Activated CD8-positive, alpha-beta memory T cell treated with anti-CD3 and anti-CD28 coated beads for 36 hours (primary cell): ENCODE measurements at regions not wholly inside any gene's neighbourhood (a gene's known extent, or its start where the extent isn't known, plus 50 kb on each side); places are given as distances from the start of the nearest gene placed in this dataset.

Experiments
- CTCF ChIA-PET: fragments of 350-600 bp; sonication (Branson Sonifier 250); formaldehyde crosslinking; loops from one replicate; lab custom pipeline; 2021; ENCODE audit warnings: antibody characterized with exemption; lab: Charles Lee
- POLR2A ChIA-PET: fragments of 350-600 bp; sonication (Branson Sonifier 250); formaldehyde crosslinking; loops from one replicate; lab custom pipeline; 2021; ENCODE audit warnings: antibody characterized with exemption; lab: Charles Lee

DNA sequence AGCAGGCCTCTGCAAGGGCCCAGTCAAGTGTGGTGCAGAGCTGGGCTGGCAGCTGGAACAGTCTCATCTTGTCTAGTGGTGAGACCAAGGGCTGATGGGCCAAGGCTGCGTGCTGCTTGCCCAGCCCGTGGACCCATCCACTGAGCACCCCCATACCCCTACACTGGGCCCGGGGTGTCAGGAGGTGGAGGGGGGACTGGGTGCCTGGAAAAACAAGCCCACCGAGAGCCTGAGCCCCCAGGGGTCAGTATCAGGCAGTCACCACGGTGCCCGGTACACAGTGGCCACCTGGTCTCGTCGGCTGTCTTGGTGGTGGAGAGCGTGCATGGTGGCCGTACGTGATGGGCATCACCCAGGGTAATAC is 238.3 kb downstream of the SEC14L1 start:
- POLR2A ChIA-PET = no interaction called here
- CTCF ChIA-PET = no interaction called here

DNA sequence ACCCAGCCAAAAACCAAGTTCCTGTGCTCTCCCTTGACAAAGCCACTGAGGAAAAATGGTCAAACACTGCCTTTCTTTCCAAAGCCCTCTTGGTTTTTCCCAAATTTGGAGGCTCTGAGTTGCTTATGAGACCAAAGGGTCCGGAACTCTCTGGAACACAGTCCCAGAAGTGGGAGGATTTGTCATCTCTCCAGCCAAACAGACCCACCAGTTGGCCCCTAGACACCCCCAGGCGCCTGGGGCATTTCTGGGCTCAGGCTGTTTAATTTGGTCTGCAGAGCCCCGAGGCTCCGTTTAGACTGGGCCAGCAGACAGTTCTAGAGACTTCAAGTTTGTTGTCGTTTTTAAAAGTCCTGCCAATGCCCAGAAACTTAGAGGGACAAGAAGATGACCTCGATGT is 239.1 kb downstream of the SEC14L1 start:
- ChIA-PET CTCF (interaction anchor here (1.1 kb wide), 1 partner anchor 10 kb away, joined by 3 read pairs; no protein-coding TSS in a partner anchor), POLR2A (no interaction called here)

DNA sequence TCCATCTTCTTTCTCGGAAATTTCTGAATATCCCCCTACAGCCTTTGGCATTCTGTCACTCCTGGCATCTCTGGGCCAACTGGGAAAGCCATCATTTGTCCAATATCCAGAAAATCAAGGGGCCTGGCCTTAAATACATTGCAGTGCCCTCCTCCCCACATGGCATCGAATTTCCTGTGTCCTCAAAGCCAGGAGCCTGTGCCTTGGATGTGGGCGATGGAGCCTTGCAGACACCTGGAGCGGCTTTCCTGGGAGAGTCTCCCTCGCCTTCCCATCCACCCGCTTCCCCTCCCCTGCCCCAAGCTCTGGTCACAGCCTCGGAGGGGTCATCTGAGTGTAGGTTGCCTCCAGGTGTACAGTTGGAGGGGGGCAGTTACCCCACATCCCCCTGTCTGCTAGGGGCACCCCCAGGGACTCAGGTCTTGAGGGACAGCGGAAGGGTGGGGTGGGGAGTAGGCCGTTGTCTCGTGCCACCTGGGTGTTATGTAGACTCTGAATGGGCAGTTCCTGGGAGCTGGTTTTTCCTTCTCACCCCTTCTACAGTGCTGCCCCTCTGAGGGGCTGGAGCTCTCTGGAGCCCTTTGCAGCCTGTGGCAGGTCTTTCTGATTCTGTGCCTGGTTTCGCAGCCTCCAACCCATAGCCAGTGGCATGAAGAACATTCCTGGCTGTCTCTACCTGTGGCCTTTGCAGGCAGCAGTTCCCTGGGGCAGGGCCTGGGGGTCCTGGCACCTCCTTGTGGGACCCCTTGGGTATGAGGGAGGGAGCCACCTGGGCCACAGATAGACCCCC is 239.8 kb downstream of the SEC14L1 start:
- ChIA-PET CTCF (interaction anchor here (1.1 to 2.7 kb wide), 2 partner anchors 9 to 31 kb away, joined by 3 to 6 read pairs; no protein-coding TSS in a partner anchor), POLR2A (no interaction called here)

DNA sequence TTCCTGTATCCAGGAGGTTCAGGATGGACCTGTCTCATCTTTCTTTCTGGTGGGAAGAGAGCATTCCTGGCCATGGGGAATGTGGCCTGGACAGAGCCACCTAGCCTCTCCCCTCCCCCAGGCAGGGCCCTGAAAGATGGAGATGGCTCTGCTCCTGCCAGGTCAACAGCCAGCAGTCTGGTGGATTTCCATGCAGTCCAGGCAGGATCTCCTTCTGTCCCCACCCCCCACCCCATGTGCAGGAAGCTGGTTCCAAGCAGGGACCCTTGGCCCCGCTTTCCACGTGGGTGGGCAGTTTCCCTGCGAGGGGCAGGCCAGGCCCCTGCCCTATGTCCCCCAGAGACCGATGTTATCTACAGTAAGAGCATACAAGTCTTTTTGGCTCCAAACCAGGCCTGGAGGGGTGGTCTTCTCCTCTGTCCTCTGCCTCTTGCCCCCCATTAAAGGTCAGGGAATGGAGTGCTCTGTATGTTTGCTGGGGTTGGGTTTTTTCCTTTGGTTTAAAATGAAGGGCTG is 240.5 kb downstream of the SEC14L1 start:
- CTCF ChIA-PET = interaction anchor here (1.3 to 2.7 kb wide), 4 partner anchors 9 to 50 kb away, joined by 5 to 8 read pairs (median 6); no protein-coding TSS in a partner anchor
- POLR2A ChIA-PET = no interaction called here

DNA sequence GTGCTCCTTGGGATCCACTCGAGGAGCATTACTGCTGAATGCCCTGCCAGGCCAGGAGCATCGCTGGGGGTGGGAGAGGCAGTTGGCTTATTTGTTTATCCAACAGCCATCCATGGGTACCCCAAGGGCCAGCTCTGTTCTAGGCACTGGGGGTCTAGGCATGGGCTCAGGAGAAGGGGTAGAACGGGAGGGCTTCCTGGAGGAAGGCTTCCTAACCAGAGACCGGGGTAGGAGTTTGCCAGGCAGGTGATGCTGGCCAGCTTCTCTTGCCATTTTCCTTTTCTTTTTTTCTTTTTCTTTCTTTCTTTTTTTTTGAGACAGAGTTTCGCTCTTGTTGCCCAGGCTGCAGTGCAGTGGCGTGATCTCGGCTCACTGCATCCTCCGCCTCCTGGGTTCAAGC is 241.0 kb downstream of the SEC14L1 start:
- CTCF ChIA-PET = interaction anchor here (1.3 to 2.7 kb wide), 4 partner anchors 8 to 50 kb away, joined by 5 to 8 read pairs (median 6); no protein-coding TSS in a partner anchor
- POLR2A ChIA-PET = no interaction called here

DNA sequence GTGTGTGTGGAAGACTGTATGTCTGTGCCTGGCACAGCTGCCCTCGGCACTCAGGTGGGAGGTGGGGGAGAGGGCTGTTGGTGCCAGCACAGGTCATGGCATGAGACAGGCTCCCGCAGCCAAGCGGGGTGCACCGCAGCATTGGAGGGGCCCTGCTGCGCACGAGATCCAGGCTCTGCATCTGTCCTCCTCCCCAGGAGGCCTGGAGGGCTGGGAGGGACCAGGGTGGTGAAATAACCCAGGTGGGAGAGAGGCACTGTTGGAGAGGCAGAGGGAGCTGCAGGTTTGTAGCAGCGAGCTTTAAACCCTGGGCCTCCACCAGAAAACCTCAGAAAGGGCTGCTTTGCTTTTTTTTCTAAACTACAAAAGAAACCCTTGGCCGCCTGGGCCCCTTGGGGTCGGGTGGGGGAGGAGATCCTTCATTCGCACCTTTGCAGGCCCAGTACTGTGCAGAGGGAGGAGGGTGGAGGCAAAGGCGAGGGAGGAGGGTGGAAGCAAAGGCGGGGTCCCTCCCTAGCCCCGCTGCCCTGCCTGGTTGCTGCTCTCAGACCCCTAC is 241.7 kb downstream of the SEC14L1 start:
- ChIA-PET POLR2A (no interaction called here), CTCF (interaction anchor here (1.3 to 2.7 kb wide), 4 partner anchors 8 to 51 kb away, joined by 5 to 8 read pairs (median 6); no protein-coding TSS in a partner anchor)

DNA sequence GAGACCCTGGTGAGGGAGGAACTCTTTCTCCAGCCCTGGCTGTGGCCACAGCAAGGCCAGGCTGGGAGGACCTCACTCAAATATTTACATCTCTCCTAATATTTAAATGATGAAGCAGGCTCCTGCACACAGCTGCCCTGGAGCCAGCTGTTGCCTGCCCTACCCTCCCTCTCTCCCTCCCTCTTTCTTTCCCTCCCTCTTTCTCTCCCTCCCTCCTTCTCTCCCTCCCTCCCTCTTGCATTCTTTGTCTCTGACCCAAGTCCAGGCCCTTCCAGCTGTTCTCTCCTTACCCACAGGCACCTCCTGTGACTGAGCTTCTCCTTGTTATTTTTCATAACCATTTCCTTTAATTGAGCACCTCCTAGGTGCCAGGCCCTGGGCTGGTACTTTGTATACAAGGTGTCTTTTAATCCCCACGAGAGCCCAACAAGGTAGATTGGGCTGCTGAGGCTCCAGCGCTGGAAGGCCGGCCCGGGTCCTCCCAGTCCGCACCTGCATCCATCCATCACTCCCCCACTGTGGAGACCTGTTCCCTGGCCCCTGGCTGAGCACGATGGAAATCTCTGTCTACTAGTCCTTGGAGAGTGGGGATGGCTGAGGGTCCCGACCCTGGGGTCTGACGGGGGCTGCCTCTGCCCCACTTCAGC is 242.3 kb downstream of the SEC14L1 start:
- POLR2A ChIA-PET = no interaction called here
- CTCF ChIA-PET = interaction anchor here (1.4 to 2.7 kb wide), 3 partner anchors 17 to 51 kb away, joined by 6 to 8 read pairs (median 6); no protein-coding TSS in a partner anchor

DNA sequence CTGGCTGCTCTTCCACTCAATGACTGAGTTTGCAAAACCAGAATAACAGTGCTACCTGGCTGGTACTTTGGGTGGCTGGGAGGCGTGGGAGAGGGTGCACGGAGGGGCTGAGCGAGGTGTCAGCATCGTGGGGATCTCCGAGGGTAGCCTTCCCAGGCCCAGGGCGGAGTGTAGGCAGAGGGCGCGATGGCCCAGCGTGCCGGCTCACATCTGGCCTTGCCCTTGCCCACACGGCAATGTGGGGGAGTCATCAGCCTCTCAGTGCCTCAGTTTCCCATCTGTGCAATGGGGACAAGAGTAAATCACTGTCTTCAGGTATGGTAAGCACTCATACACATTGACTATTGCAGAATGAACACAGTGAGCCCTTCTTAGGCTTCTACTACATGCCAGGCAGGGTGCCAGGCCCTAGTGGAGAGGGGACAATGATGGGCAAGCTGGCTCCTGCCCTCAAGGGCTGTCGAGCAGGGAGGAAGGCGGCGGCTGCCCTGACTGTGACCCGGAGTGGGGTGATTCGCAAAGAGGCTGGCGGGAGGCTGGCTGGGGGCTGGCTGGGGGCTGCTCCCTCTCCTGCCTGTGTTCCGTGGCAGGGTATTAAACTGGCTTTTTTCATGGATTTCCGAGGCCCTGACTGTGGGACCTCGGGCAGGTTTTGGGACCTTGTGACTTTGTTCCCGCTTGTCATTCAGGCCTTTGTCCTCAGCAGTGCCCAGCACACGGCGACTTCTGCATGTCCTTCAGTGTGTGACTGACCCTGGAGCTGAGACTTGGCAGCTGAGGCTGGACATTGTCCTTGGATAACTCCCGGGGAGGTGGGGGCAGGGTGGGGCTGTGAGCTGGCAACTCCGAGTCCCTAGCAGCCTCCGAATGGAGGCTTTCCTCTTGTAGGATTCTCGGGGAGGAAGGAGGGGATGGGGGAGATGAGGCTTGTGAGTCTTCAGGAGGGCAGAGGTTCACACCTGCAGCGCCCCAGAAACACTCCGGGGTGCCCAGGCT is 243.1 kb downstream of the SEC14L1 start:
- POLR2A ChIA-PET = no interaction called here

DNA sequence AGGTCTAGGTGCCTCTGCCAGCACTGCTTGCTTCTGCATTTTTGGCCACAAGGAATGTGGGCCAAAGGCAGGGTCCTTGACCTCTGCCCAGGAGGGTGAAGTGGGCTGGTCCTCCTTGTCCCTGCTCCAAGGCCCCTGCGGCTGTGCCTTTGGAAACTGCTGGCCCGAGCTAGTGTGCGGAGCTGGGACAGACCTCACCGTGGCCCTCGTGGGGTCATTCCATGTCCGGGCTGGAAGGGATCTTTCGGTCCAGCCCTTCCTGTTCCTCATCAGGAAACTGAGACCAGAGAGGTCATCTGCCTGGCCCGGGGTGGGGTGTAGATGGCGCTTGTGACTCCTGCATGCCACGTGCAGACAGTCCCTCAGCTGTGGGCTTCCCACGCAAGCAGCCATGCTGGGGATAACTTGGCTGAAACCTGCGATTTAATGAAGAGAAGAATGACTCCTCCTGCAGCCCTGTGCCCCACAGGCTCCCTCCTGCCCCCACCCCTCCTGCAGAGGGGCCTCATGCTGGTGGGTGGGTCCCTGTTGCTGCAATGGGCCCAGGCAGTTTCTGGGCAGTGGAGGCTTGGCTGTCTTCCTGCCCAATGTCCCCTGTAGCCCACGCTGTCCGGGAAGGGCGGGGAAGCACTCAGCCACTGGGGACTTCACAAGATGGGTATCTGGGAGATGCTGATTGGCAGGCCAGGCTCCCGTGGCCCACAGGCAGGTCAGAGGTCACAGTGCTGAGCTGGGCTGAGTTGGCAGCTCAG is 245.2 kb downstream of the SEC14L1 start:
- ChIA-PET POLR2A (no interaction called here), CTCF (interaction anchor here (0.7 to 2.4 kb wide), 3 partner anchors 8 to 78 kb away, joined by 3 to 6 read pairs (median 3); no protein-coding TSS in a partner anchor)

More for the DNA sequence above, 243.1 kb downstream of the SEC14L1 start:
- CTCF ChIA-PET = no interaction called here

DNA sequence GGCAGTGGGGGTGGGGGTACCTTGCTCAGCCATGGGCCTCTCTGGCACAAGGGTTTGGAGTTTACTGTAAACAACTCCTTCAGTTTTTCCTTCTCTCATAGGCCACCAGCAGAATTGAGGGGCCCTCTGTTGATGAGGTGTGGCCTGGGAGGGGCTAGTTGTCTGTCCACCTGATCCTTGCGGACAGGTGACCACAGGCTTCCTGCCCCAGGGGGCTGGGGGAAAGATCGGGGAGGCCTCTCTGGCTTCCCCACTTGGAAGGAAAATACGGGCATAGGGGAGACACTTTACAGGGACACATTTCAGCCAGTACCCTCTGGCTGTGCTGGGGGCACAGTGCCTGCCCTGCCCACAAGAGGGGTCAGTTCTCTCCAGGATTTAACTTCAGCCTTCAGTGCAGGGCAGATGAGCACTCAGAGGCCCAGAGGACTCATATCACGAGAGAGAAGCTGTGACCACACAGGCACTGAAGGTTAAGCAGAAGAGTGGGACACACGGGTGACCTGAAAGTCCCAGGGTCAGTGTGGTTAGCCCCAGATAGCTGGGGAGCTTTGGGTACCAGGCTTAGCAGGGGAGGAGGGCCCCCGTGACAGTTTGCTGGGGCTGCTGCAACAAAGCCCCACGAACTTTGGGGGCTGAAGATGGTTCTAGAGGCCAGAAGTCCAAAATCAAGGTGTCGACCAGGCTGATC is 245.9 kb downstream of the SEC14L1 start:
- ChIA-PET POLR2A (no interaction called here), CTCF (interaction anchor here (0.9 to 2.4 kb wide), 2 partner anchors 9 to 11 kb away, joined by 3 to 6 read pairs; no protein-coding TSS in a partner anchor)

DNA sequence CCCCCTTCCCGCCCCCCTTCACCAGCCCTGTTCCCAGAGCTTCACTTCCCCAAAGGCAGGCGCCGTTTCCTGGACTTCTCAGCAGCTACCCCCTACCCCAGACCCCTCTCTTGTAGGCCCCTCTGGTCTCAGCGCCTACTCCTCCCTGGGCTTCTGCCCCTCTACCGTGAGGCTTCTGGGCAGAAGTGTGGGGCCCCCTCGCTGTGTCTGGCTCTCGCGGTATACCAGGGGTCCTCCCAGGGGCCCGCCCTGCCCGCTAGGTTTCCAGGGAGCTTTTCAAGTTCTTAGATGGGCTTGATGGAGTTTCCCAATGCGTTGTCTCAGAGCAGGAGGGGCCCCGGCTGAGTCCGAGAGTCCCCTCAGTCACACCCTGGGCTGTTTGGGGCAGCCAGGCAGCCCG is 247.1 kb downstream of the SEC14L1 start:
- CTCF ChIA-PET = interaction anchor here (1.1 to 2.9 kb wide), 3 partner anchors 10 to 13 kb away, joined by 5 to 15 read pairs (median 6); no protein-coding TSS in a partner anchor
- POLR2A ChIA-PET = no interaction called here

DNA sequence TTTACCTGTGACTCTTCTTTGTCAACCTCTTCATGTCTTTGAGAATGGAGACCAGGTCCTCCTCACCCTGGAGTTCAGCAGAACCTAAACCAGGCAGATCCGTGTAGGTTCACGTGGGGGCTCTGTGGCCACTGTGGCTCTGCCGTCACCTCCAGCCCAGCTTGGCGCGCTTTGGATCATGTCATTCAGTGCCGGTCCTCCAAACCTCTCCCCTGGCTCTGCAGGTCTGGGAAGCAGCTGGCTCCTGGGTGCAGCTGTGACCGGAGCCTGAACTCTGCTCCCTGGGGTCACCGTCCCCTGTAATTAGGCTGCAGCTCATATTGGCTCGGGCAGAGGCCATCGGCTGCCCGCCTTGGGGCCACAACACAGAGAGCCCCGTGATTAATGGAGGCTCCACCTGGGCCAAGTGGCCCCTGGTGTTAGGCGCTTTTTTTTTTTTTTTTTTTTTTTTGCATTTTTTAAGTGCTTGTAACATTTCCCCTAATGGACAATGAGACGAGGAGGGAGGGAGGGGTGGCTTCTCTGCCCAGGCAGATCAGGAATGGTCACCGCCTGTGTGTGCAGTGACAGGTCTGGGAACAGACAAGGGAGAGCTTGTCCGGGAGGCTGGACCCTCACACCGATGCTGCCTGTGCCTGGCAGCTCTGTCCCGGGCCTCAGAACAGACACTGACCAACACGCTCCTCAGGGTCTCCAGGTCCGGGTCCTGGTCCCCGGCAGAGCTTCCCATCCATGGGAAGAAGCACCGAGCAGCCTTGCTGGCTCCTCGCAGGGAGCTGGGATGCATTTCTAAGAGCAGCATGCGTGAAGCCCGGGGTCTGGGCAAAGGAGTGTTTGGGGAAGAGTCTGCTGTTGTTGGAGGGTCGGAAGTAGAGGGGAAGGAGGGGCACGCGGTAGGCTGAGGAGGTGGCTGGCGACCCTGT is 247.9 kb downstream of the SEC14L1 start:
- CTCF ChIA-PET = interaction anchor here (0.7 to 2.9 kb wide), 7 partner anchors 9 to 57 kb away, joined by 3 to 19 read pairs (median 5); no protein-coding TSS in a partner anchor
- POLR2A ChIA-PET = interaction anchor here (1.0 to 1.8 kb wide), 3 partner anchors 11 to 56 kb away, joined by 3 to 12 read pairs (median 5); no protein-coding TSS in a partner anchor

DNA sequence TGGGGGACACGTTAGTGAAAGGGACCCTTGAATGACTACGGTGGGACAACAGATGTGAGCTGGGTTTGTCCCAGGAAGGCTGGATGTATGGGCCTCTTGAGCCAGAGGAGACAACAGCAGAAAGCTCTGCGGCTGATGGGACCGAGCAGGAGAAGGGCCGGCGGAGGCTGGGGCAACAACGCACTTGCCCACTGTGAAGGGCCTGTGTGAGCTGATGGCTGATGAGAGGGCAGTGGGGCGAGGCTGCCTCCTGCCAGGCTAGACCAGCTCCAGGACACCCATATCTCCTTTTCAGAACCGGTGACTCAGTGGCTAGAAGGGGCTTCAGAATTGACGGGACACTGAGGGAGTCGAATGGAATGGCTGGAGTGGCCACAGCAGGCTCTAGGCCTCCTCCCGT is 250.1 kb downstream of the SEC14L1 start:
- ChIA-PET CTCF (interaction anchor here (1.1 to 2.6 kb wide), 6 partner anchors 9 to 276 kb away, joined by 3 to 8 read pairs (median 6); no protein-coding TSS in a partner anchor), POLR2A (interaction anchor here (0.7 to 1.8 kb wide), 2 partner anchors 9 to 30 kb away, joined by 8 to 9 read pairs; no protein-coding TSS in a partner anchor)

DNA sequence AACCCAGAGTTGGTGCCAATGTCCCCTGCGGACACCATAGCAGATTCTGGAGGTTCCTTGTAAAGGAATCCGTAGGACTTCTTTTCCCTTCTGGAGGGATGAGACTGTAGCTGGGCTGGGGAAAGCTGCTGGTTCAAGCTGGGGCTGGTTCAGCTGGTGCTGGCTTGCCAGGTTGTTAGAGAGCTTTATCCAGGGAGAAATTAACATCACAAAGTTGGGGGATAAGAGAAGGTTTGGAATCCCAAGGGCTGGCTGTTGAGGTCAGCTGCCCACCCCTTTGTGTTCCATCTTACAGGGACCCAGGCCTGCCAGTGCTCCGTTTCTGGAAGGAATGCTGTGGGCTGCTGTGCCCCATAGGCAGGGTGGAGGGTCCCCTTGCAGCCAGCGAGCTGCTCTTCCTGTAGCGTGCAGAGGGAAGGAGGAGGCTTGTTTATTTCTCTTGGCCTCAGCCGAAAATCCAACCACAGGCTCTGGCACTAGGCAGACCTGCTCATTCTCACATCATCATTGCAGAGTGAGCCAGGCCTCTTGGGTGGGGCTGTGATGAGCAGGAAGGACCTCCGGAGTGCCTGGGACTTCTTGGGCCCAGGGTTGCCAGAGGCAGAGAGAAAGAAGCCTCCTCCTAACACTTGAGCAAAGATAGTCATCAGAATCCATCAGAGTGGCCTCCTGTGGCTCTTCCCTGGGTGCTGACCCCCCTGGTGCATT is 251.1 kb downstream of the SEC14L1 start:
- POLR2A ChIA-PET = interaction anchor here (0.7 to 1.8 kb wide), 2 partner anchors 9 to 521 kb away, joined by 8 to 14 read pairs; no protein-coding TSS in a partner anchor

More for the DNA sequence above, 251.1 kb downstream of the SEC14L1 start:
- CTCF ChIA-PET = interaction anchor here (1.7 to 2.6 kb wide), 3 partner anchors 8 to 38 kb away, joined by 6 to 8 read pairs (median 7); no protein-coding TSS in a partner anchor
